ENCODE measurements at regions not wholly inside any gene's neighbourhood (a gene's known extent, or its start where the extent isn't known, plus 50 kb on each side); places are given as distances from the start of the nearest gene placed in this dataset.

GRCh38 chr4:43275779-43276178 lies 383.3 kb downstream of the GRXCR1 start:
- BruUV-seq (replicated peaks): no TSS peak
- Histone ChIP-seq H3K9ac (replicated peaks; ENCODE audit: extremely low read depth, insufficient read depth, low read length) (no peak overlapping the region), H3K27me3 (ENCODE audit: control insufficient read depth in 2 of 2, insufficient read depth in 2 of 2, low read length in 2 of 2) (no peaks in the 10 kb centered on the region), H3K27ac (ENCODE audit: insufficient read depth, low read depth, low read length) (no peak overlapping the region), H2AFZ (ENCODE audit: low read depth, low read length) (no peak overlapping the region), H4K20me1 (replicated peaks; ENCODE audit: control insufficient read depth, extremely low read depth, insufficient read depth, low read length) (no peaks in the 10 kb centered on the region), H3K4me1 (ENCODE audit: control insufficient read depth, extremely low read depth, insufficient read depth, low read length) (no peaks in the 10 kb centered on the region), H3K9me3 (replicated peaks; ENCODE audit: control insufficient read depth, insufficient read depth, low read length) (no peaks in the 10 kb centered on the region), H3K4me2 (ENCODE audit: insufficient read depth, low read length) (no peak overlapping the region), H3K79me2 (ENCODE audit: control insufficient read depth, insufficient read depth, low read length) (no peaks in the 10 kb centered on the region), H3K36me3 (ENCODE audit: control insufficient read depth in 2 of 2, extremely low read depth in 1 of 2, insufficient read depth in 2 of 2, low read length in 2 of 2) (no peaks in the 10 kb centered on the region), H3K4me3 (replicated peaks in 1 of 3; ENCODE audit: insufficient read depth in 1 of 3, low read depth in 1 of 3, low read length in 3 of 3) (no peak overlapping the region), H3K9me1 (replicated peaks; ENCODE audit: control insufficient read depth, extremely low read depth, insufficient read depth, low read length) (no peaks in the 10 kb centered on the region)
- ChIA-PET CTCF (no interaction called here), POLR2A (no interaction called here)
- DNase-seq (ENCODE audit: low read depth, low spot score) (no peak), FAIRE-seq (no peak)
- dilution Hi-C loops (cut with MboI; ENCODE audit: extremely low pct_ligation_motif_present, low sequenced_read_pairs): no loop called here
- TF ChIP-seq MYC (IDR thresholded peaks at IDR 0.05; ENCODE audit: low read depth, low read length): no peak
- TF ChIP-seq JUN (IDR thresholded peaks at IDR 0.05; ENCODE audit: borderline replicate concordance, insufficient read depth, insufficient read length, low read depth): no peak
- TF ChIP-seq FOS (IDR thresholded peaks at IDR 0.05; ENCODE audit: borderline replicate concordance, insufficient read depth, low read length): no peak
- TF ChIP-seq EZH2 (IDR thresholded peaks at IDR 0.05; ENCODE audit: borderline replicate concordance, low read depth, low read length, severe bottlenecking): no peak
- TF ChIP-seq MAX (IDR thresholded peaks at IDR 0.05; ENCODE audit: insufficient read depth, insufficient read length): no peak
- TF ChIP-seq POLR2A (IDR thresholded peaks at IDR 0.05; ENCODE audit: low read depth, low read length): no peak
- TF ChIP-seq CTCF (IDR thresholded peaks at IDR 0.05; ENCODE audit: extremely low read depth in 1 of 2, insufficient read depth in 1 of 2, low read depth in 1 of 2, low read length in 2 of 2): no peak
- TF ChIP-seq GATA2 (IDR thresholded peaks at IDR 0.05; ENCODE audit: insufficient read depth, insufficient read length, low read depth, low read length): no peak
- TF ChIP-seq POLR2AphosphoS5 (IDR thresholded peaks at IDR 0.05; ENCODE audit: insufficient read depth, low read depth, low read length): no peak
- intact Hi-C loops (cut with micrococcal nuclease): no loop called here
